ENCODE measurements at regions not wholly inside any gene's neighbourhood (a gene's known extent, or its start where the extent isn't known, plus 50 kb on each side); places are given as distances from the start of the nearest gene placed in this dataset.

GRCh38 chr16:65681406-65681805, 559.5 kb upstream of the CDH11 start:
- no peak for TF ChIP-seq POLR2A (IDR thresholded peaks at IDR 0.05; ENCODE audit: borderline replicate concordance, extremely low read depth, insufficient read depth, insufficient read length)
- no peak for TF ChIP-seq CTCF (IDR thresholded peaks at IDR 0.05 in 2 of 3, conservative IDR thresholded peaks at IDR 0.05 in 1 of 3; ENCODE audit: borderline replicate concordance in 1 of 3, insufficient read depth in 1 of 3, low read depth in 2 of 3, low read length in 2 of 3)
- TF ChIP-seq POLR2AphosphoS5 (IDR thresholded peaks at IDR 0.05; ENCODE audit: low read depth, low read length), result no peak
- no peak for TF ChIP-seq YY1 (IDR thresholded peaks at IDR 0.05; ENCODE audit: extremely low read depth, insufficient replicate concordance, low read depth, low read length)
- TF ChIP-seq EZH2 (IDR thresholded peaks at IDR 0.05), result no peak
- no peak for TF ChIP-seq ATF3 (IDR thresholded peaks at IDR 0.05)
- TF ChIP-seq CBX3 (IDR thresholded peaks at IDR 0.05; ENCODE audit: low read depth), result no peak
- TF ChIP-seq RAD21 (IDR thresholded peaks at IDR 0.05; ENCODE audit: low read depth), result no peak
- TF ChIP-seq, protein P1, sequence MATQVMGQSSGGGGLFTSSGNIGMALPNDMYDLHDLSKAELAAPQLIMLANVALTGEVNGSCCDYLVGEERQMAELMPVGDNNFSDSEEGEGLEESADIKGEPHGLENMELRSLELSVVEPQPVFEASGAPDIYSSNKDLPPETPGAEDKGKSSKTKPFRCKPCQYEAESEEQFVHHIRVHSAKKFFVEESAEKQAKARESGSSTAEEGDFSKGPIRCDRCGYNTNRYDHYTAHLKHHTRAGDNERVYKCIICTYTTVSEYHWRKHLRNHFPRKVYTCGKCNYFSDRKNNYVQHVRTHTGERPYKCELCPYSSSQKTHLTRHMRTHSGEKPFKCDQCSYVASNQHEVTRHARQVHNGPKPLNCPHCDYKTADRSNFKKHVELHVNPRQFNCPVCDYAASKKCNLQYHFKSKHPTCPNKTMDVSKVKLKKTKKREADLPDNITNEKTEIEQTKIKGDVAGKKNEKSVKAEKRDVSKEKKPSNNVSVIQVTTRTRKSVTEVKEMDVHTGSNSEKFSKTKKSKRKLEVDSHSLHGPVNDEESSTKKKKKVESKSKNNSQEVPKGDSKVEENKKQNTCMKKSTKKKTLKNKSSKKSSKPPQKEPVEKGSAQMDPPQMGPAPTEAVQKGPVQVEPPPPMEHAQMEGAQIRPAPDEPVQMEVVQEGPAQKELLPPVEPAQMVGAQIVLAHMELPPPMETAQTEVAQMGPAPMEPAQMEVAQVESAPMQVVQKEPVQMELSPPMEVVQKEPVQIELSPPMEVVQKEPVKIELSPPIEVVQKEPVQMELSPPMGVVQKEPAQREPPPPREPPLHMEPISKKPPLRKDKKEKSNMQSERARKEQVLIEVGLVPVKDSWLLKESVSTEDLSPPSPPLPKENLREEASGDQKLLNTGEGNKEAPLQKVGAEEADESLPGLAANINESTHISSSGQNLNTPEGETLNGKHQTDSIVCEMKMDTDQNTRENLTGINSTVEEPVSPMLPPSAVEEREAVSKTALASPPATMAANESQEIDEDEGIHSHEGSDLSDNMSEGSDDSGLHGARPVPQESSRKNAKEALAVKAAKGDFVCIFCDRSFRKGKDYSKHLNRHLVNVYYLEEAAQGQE (IDR thresholded peaks at IDR 0.05; ENCODE audit: low read depth), result no peak
- no peak for TF ChIP-seq MAX (IDR thresholded peaks at IDR 0.05)
- TF ChIP-seq TCF7L2 (IDR thresholded peaks at IDR 0.05; ENCODE audit: borderline replicate concordance, extremely low read depth, insufficient read depth, insufficient read length), result no peak
- no peak for TF ChIP-seq EZH2phosphoT487 (IDR thresholded peaks at IDR 0.05; ENCODE audit: borderline replicate concordance)
- no peak for TF ChIP-seq SP1 (IDR thresholded peaks at IDR 0.05; ENCODE audit: low read depth)
- TF ChIP-seq SIN3A (IDR thresholded peaks at IDR 0.05; ENCODE audit: low read depth), result no peak
